GM21528 (cell line): ENCODE measurements at regions not wholly inside any gene's neighbourhood (a gene's known extent, or its start where the extent isn't known, plus 50 kb on each side); places are given as distances from the start of the nearest gene placed in this dataset.

Experiments
- ATAC-seq: cut with Tn5 transposase; IDR thresholded peaks from one replicate; pipeline ENCODE4 v1.9.1; 2021; ENCODE audit warnings: mild to moderate bottlenecking, moderate library complexity; ENCODE audit not compliant: unreplicated experiment, low FRiP score

GRCh38 chr1:56199956-56200355 lies 379.4 kb downstream of the PLPP3 start:
- no peak for ATAC-seq

- no peak for ATAC-seq
These were observed 380.3 kb downstream of the PLPP3 start for GRCh38 chr1:56199061-56199460.

- no peak for ATAC-seq
These were observed 381.4 kb downstream of the PLPP3 start for GRCh38 chr1:56197946-56198345.

- ATAC-seq = no peak
These were observed 382.5 kb downstream of the PLPP3 start for GRCh38 chr1:56196839-56197238.

GRCh38 chr1:56194701-56195300 lies 384.6 kb downstream of the PLPP3 start:
- ATAC-seq = no peak

- no peak for ATAC-seq
These were observed 385.7 kb downstream of the PLPP3 start for GRCh38 chr1:56193656-56194055.

- ATAC-seq = no peak
These were observed 388.0 kb downstream of the PLPP3 start for GRCh38 chr1:56191369-56191768.

- ATAC-seq = no peak
These were observed 388.5 kb downstream of the PLPP3 start for GRCh38 chr1:56190806-56191365.

- no peak for ATAC-seq
These were observed 389.2 kb downstream of the PLPP3 start for GRCh38 chr1:56189946-56190805.

- no peak for ATAC-seq
These were observed 389.9 kb downstream of the PLPP3 start for GRCh38 chr1:56189454-56189853.

- no peak for ATAC-seq
These were observed 390.5 kb downstream of the PLPP3 start for GRCh38 chr1:56188855-56189254.

GRCh38 chr1:56188221-56188620 lies 391.1 kb downstream of the PLPP3 start:
- no peak for ATAC-seq

- ATAC-seq = no peak
These were observed 392.0 kb downstream of the PLPP3 start for GRCh38 chr1:56187405-56187804.

- ATAC-seq = no peak
These were observed 393.9 kb downstream of the PLPP3 start for GRCh38 chr1:56185493-56185892.

GRCh38 chr1:56183151-56183550 lies 396.2 kb downstream of the PLPP3 start:
- no peak for ATAC-seq

- ATAC-seq = no peak
These were observed 398.7 kb downstream of the PLPP3 start for GRCh38 chr1:56180520-56181190.

GRCh38 chr1:56179543-56179942 lies 399.8 kb downstream of the PLPP3 start:
- no peak for ATAC-seq

- ATAC-seq = no peak
These were observed 404.2 kb downstream of the PLPP3 start for GRCh38 chr1:56175211-56175610.

GRCh38 chr1:56174176-56174885 lies 405.0 kb downstream of the PLPP3 start:
- no peak for ATAC-seq

- ATAC-seq = no peak
These were observed 405.6 kb downstream of the PLPP3 start for GRCh38 chr1:56173736-56174135.

GRCh38 chr1:56171670-56172069 lies 407.7 kb downstream of the PLPP3 start:
- no peak for ATAC-seq
